ENCODE measurements at regions not wholly inside any gene's neighbourhood (a gene's known extent, or its start where the extent isn't known, plus 50 kb on each side); places are given as distances from the start of the nearest gene placed in this dataset.

GRCh38 chr1:55669293-55669692 lies 454.1 kb upstream of the USP24 start:
- no peaks in the 10 kb centered on the region for H3K36me3 Mint-ChIP-seq
- H3K9ac ChIP-seq (ENCODE audit: insufficient read depth, low read length, poor library complexity, severe bottlenecking) = no peak overlapping the region
- no peak for DNase-seq
- no peak overlapping the region for H3K4me3 ChIP-seq (replicated peaks in 1 of 3; ENCODE audit: low read depth in 2 of 3, low read length in 3 of 3)
- H3K9me3 Mint-ChIP-seq = peaks cover 0 to 2% (median 0%) of the 10 kb centered on the region in 7 donors
- H2AFZ ChIP-seq (ENCODE audit: insufficient read depth, low read depth, low read length, poor library complexity, severe bottlenecking) = no peak overlapping the region
- no peak overlapping the region for H3K27ac Mint-ChIP-seq
- H3K4me1 ChIP-seq (ENCODE audit: control insufficient read depth in 1 of 2, insufficient read depth in 2 of 2, low read length in 2 of 2) = no peaks in the 10 kb centered on the region
- H3K4me3 Mint-ChIP-seq = no peak overlapping the region
- H3K4me2 ChIP-seq (replicated peaks; ENCODE audit: extremely low read depth, low read length, poor library complexity, severe bottlenecking) = no peak overlapping the region
- no peaks in the 10 kb centered on the region for H3K4me1 Mint-ChIP-seq
- no peaks in the 10 kb centered on the region for H3K9me3 ChIP-seq (replicated peaks in 1 of 2; ENCODE audit: control insufficient read depth in 1 of 2, insufficient read depth in 1 of 2, low read length in 2 of 2)
- WGBS (ENCODE audit: insufficient coverage) = 80% methylated on average over 3 of the region's 3 CpGs
- H3K27ac ChIP-seq (ENCODE audit: low read depth in 1 of 2, low read length in 2 of 2) = no peak overlapping the region
- peaks cover 0 to 3% (median 3%) of the 10 kb centered on the region in 3 donors for H3K27me3 Mint-ChIP-seq (ENCODE audit: low read depth in 3 of 3)
- no peaks in the 10 kb centered on the region for H3K27me3 ChIP-seq (ENCODE audit: control insufficient read depth in 2 of 2, insufficient read depth in 2 of 2, low read length in 2 of 2)
- TF ChIP-seq CTCF (IDR thresholded peaks at IDR 0.05) = no peak
- no peaks in the 10 kb centered on the region for H4K20me1 ChIP-seq (ENCODE audit: insufficient read depth, low read length)
- no peaks in the 10 kb centered on the region for H3K36me3 ChIP-seq (replicated peaks in 1 of 2; ENCODE audit: control insufficient read depth in 1 of 2, insufficient read depth in 2 of 2, low read length in 2 of 2)
- intact Hi-C loops (cut with micrococcal nuclease) = no loop called here
- no peaks in the 10 kb centered on the region for H3K79me2 ChIP-seq (ENCODE audit: insufficient read depth, low read length)

- Histone ChIP-seq H3K79me2 (ENCODE audit: insufficient read depth, low read length) (no peaks in the 10 kb centered on the region), H3K4me1 (ENCODE audit: control insufficient read depth in 1 of 2, insufficient read depth in 2 of 2, low read length in 2 of 2) (no peaks in the 10 kb centered on the region), H2AFZ (ENCODE audit: insufficient read depth, low read depth, low read length, poor library complexity, severe bottlenecking) (no peak overlapping the region), H3K4me3 (replicated peaks in 1 of 3; ENCODE audit: low read depth in 2 of 3, low read length in 3 of 3) (no peak overlapping the region), H4K20me1 (ENCODE audit: insufficient read depth, low read length) (no peaks in the 10 kb centered on the region), H3K9ac (ENCODE audit: insufficient read depth, low read length, poor library complexity, severe bottlenecking) (no peak overlapping the region), H3K36me3 (replicated peaks in 1 of 2; ENCODE audit: control insufficient read depth in 1 of 2, insufficient read depth in 2 of 2, low read length in 2 of 2) (no peaks in the 10 kb centered on the region), H3K27me3 (ENCODE audit: control insufficient read depth in 2 of 2, insufficient read depth in 2 of 2, low read length in 2 of 2) (no peaks in the 10 kb centered on the region), H3K9me3 (replicated peaks in 1 of 2; ENCODE audit: control insufficient read depth in 1 of 2, insufficient read depth in 1 of 2, low read length in 2 of 2) (peaks cover 0 to 5% of the 10 kb centered on the region in 2 donors), H3K4me2 (replicated peaks; ENCODE audit: extremely low read depth, low read length, poor library complexity, severe bottlenecking) (no peak overlapping the region), H3K27ac (ENCODE audit: low read depth in 1 of 2, low read length in 2 of 2) (no peak overlapping the region)
- no CpG with 5 or more reads among the region's 3 CpGs for WGBS (ENCODE audit: insufficient coverage)
- H3K4me1 Mint-ChIP-seq = no peaks in the 10 kb centered on the region
- H3K27ac Mint-ChIP-seq = no peak overlapping the region
- no peak overlapping the region for H3K4me3 Mint-ChIP-seq
- DNase-seq = no peak
- peaks cover 0 to 10% (median 0%) of the 10 kb centered on the region in 7 donors for H3K9me3 Mint-ChIP-seq
- no peaks in the 10 kb centered on the region for H3K36me3 Mint-ChIP-seq
- intact Hi-C loops (cut with micrococcal nuclease) = no loop called here
- no peak for TF ChIP-seq CTCF (IDR thresholded peaks at IDR 0.05)
- H3K27me3 Mint-ChIP-seq (ENCODE audit: low read depth in 3 of 3) = peaks cover 0 to 1% (median 0%) of the 10 kb centered on the region in 3 donors
Measured at GRCh38 chr1:55662875-55663274, 447.7 kb upstream of the USP24 start.

All from CD14-positive monocyte (primary cell).